GM10266 (cell line): ENCODE measurements at regions not wholly inside any gene's neighbourhood (a gene's known extent, or its start where the extent isn't known, plus 50 kb on each side); places are given as distances from the start of the nearest gene placed in this dataset.

ENCODE experiments used
- DNase-seq: peaks from one replicate; pipeline ENCODE4 v3.0.0; 2012; ENCODE audit errors: extremely low spot score
- TF ChIP-seq, protein P1 (sequence below): IDR thresholded peaks from 2 replicates; pipeline ENCODE4 v1.5.1; 2012; ENCODE audit warnings: mild to moderate bottlenecking, low read depth; ENCODE audit not compliant: control insufficient read depth, insufficient read depth; ENCODE audit errors: missing control alignments

DNA sequence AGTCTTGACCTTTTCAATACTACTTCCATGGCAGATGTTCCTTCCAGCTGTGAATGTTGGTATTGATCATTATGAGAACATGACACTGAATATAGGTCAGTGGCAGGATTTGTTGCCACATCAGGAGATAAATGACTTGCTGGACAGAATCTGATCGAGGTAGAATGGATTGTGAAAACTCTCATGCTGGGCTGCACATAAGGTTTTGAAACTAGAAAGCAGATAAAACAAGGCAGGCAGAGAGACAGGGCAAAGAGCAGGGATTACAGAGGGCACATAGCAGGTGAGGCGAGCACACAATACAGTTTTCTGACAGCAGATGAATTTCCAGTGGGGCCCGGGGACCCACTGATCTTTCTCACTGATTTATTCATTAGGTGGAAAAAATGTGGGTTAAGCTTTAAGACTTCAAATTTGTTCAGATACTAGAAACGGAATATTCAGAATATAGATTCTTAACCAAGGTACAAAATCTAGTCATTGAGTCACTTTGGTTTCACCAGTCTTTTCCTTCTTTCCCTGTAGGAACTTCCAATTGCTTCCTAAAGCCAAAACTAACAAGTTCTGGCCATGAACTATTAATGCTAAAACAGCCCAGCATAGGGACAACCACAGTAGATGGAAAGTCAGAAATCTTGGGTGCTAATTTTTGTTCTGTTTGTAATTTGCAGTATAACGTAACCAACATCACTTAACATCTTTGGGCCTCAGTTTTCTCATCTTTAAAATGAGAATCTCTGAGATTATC, 296.0 kb upstream of the PTBP2 start:
- TF ChIP-seq, protein P1, sequence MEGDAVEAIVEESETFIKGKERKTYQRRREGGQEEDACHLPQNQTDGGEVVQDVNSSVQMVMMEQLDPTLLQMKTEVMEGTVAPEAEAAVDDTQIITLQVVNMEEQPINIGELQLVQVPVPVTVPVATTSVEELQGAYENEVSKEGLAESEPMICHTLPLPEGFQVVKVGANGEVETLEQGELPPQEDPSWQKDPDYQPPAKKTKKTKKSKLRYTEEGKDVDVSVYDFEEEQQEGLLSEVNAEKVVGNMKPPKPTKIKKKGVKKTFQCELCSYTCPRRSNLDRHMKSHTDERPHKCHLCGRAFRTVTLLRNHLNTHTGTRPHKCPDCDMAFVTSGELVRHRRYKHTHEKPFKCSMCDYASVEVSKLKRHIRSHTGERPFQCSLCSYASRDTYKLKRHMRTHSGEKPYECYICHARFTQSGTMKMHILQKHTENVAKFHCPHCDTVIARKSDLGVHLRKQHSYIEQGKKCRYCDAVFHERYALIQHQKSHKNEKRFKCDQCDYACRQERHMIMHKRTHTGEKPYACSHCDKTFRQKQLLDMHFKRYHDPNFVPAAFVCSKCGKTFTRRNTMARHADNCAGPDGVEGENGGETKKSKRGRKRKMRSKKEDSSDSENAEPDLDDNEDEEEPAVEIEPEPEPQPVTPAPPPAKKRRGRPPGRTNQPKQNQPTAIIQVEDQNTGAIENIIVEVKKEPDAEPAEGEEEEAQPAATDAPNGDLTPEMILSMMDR, result no peak
- DNase-seq, result no peak

DNA sequence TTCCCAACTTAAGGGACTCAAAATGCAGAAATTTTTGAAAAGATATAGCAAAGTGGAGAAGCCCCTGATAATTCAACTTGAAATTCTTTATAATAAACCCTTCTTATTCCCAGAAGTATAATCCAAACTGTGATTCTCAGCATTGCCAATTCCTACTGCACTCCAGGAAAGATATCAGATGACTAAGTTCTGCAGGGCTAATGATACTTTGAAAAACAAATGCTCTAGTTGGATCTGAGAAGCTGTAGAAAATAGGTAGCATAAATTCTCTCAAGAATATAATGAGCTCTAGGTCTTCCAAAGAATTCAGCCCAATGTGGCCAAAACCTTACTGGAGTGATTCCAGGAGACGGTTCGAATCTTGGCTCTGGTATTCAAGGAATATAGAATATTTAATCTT, 294.0 kb upstream of the PTBP2 start:
- TF ChIP-seq, protein P1, result no peak

DNA sequence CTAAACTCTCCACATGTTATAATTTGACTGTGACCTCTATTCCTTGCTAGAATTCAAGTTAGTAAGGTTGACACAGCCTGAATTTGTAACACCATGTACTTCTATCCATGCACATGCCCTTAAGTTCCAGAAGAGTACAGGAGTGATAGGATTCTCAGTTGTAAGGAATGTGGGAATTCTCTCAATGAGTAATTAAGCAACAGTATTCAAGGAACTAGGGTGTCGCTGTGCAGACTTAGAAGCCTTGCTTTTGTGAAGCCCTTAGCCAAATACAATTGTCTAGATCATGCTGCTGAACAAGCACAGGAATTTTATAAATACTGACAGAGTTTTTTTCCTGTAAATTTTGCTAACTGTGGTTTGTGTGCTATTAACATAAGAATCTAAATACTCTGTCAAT, 276.3 kb upstream of the PTBP2 start:
- no peak for DNase-seq
- TF ChIP-seq, protein P1, result no peak

More for the DNA sequence above, 294.0 kb upstream of the PTBP2 start:
- DNase-seq, result no peak

DNA sequence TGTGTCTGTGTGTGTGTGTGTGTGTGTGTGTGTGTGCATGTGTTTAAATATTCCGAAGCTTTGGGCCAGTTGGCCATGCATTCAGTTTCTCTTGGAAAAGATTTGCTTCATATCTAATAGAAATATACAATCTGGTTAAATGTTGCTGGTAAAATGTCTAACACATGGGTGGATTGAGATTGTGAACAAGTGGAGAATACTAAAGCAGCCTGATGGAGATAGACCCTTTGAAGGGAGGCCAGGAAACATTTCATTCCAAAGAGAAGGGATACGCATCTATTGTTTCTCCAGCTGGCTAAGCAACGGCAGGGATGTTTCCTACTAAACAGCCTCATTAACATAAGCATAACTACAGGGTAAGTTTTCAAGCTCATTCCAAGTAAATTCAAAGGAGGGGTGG, 257.5 kb upstream of the PTBP2 start:
- no peak for DNase-seq
- TF ChIP-seq, protein P1, result no peak

DNA sequence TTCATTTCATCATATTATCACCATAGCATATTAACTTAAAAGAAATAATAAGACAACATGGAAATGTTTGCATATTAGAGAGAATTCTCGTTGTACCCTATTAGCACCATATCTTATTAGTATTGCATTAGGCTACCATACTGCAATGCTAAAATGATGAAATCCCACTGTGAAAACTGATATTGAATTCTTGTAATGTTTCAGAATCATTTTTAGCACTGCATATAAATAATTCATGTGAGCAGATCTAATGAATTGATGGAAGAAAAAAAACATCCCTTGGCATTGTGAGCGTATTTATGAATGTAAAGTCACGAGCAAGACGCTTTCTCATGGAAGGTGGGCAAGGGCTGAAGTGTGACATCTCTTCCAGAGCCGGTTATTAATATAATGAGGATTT, 257.1 kb upstream of the PTBP2 start:
- no peak for DNase-seq
- TF ChIP-seq, protein P1, result no peak

DNA sequence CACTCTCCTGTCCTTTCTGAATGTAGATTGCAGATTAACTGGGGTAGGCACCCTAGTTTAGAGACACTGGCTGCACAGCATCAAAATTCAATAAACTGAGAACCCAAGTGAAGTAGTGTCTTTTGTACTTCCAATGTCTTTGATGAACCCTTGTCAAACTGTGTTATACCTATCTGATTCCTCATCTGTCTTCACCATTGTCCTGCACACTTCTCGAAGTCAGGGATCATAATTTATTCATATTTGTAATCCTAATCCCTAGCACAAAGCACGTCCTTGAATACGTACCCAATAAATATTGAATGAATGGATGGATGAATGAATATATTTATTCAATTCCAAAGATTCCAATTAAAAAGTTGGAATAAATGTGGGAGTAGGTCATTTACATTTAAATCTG, 256.6 kb upstream of the PTBP2 start:
- DNase-seq, result no peak
- TF ChIP-seq, protein P1, result no peak

DNA sequence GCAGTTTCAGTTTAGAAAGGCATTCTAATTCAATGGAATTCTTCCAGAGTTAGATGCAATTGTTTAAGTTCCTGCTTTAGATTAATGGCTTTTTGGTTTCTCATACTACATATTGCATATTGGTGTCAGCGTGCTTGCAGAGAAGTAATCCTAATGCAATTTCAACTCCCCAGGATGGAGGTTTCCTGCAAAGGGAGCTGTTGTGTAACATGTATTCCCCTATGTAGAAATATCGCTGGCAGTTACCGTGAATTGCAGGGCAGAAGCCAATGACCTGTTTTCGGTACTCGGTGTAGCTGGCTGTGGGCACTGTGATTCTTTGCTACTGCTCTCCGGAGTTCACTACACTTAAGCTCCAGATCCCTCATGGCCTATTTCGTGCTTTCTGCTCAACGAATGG, 256.1 kb upstream of the PTBP2 start:
- TF ChIP-seq, protein P1, result no peak
- DNase-seq, result no peak
